H9 (cell line): ENCODE measurements at regions not wholly inside any gene's neighbourhood (a gene's known extent, or its start where the extent isn't known, plus 50 kb on each side); places are given as distances from the start of the nearest gene placed in this dataset.
"Not testable (repeated sequence)": the region's sequence is repeated elsewhere in the genome, so short reads cannot be mapped to it uniquely, and the experiment has no call there.

Experiments
- DNase-seq: peaks from one replicate; pipeline ENCODE4 v3.0.0-alpha.2; 2017
- H2AFZ ChIP-seq: one replicate; pipeline ENCODE4 v1.6.1; 2013; ENCODE audit warnings: mild to moderate bottlenecking, low read length, control low read depth, moderate library complexity
- H2AK5ac ChIP-seq: 2 replicates; pipeline ENCODE4 v1.6.1; 2013; ENCODE audit warnings: low read length, control low read depth, mixed read lengths; ENCODE audit not compliant: insufficient read length
- H2BK120ac ChIP-seq: one replicate; pipeline ENCODE4 v1.6.1; 2013; ENCODE audit warnings: low read depth, mild to moderate bottlenecking, low read length, control low read depth, inconsistent platforms; ENCODE audit not compliant: poor library complexity, severe bottlenecking
- H2BK12ac ChIP-seq: 2 replicates; pipeline ENCODE4 v1.6.1; 2013; ENCODE audit warnings: low read length, control low read depth, mixed read lengths, low read depth; ENCODE audit not compliant: insufficient read length
- H2BK15ac ChIP-seq: 2 replicates; pipeline ENCODE4 v1.6.1; 2013; ENCODE audit warnings: low read depth, low read length, control low read depth
- H2BK20ac ChIP-seq: one replicate; pipeline ENCODE4 v1.6.1; 2013; ENCODE audit warnings: low read depth, mild to moderate bottlenecking, low read length, control low read depth, inconsistent platforms; ENCODE audit not compliant: poor library complexity, severe bottlenecking
- H2BK5ac ChIP-seq: 2 replicates; pipeline ENCODE4 v1.6.1; 2013; ENCODE audit warnings: low read length, control low read depth, mixed read lengths; ENCODE audit not compliant: insufficient read length
- H3K14ac ChIP-seq: 2 replicates; pipeline ENCODE4 v1.6.1; 2013; ENCODE audit warnings: low read length, control low read depth; ENCODE audit not compliant: insufficient read depth
- H3K18ac ChIP-seq: 2 replicates; pipeline ENCODE4 v1.6.1; 2013; ENCODE audit warnings: low read depth, mild to moderate bottlenecking, mixed read lengths, low read length, control low read depth; ENCODE audit not compliant: insufficient read length
- H3K23ac ChIP-seq: 2 replicates; pipeline ENCODE4 v1.6.1; 2013; ENCODE audit warnings: low read length, control low read depth, mixed read lengths, low read depth; ENCODE audit not compliant: insufficient read length
- H3K23me2 ChIP-seq: 2 replicates; pipeline ENCODE4 v1.6.1; 2013; ENCODE audit warnings: low read depth, mild to moderate bottlenecking, mixed read lengths, low read length, control low read depth; ENCODE audit not compliant: insufficient read length, poor library complexity, severe bottlenecking
- H3K27ac ChIP-seq: 2 replicates; pipeline ENCODE4 v1.5.1; 2013; ENCODE audit warnings: low read length, control low read depth, mixed read lengths, low read depth; ENCODE audit not compliant: insufficient read length
- H3K27me3 ChIP-seq: 2 replicates; pipeline ENCODE4 v1.6.1; 2013; ENCODE audit warnings: low read length, control low read depth, inconsistent platforms; ENCODE audit not compliant: insufficient read depth
- H3K4ac ChIP-seq: 2 replicates; pipeline ENCODE4 v1.6.1; 2013; ENCODE audit warnings: low read depth, mild to moderate bottlenecking, control low read depth, inconsistent platforms, low read length, moderate library complexity
- H3K4me1 ChIP-seq: 2 replicates; pipeline ENCODE4 v1.6.1; 2013; ENCODE audit warnings: low read length, control low read depth, inconsistent platforms; ENCODE audit not compliant: insufficient read depth
- H3K4me2 ChIP-seq: 2 replicates; pipeline ENCODE4 v1.6.1; 2013; ENCODE audit warnings: low read length, control low read depth, mixed read lengths; ENCODE audit not compliant: insufficient read length, insufficient read depth
- H3K56ac ChIP-seq: 2 replicates; pipeline ENCODE4 v1.6.1; 2013; ENCODE audit warnings: low read depth, mild to moderate bottlenecking, mixed read lengths, low read length, control low read depth; ENCODE audit not compliant: insufficient read length
- H3K79me1 ChIP-seq: 2 replicates; pipeline ENCODE4 v1.6.1; 2013; ENCODE audit warnings: low read depth, mild to moderate bottlenecking, moderate library complexity, low read length, control low read depth, inconsistent platforms; ENCODE audit not compliant: insufficient read depth, poor library complexity, severe bottlenecking
- H3K79me2 ChIP-seq: 2 replicates; pipeline ENCODE4 v1.6.1; 2013; ENCODE audit warnings: low read length, control low read depth, inconsistent platforms; ENCODE audit not compliant: insufficient read depth
- H3K9ac ChIP-seq: 2 replicates; pipeline ENCODE4 v1.6.1; 2013; ENCODE audit warnings: low read length, control low read depth, mixed read lengths; ENCODE audit not compliant: insufficient read length; ENCODE audit errors: extremely low read depth
- H3K9me3 ChIP-seq: one replicate; pipeline ENCODE4 v1.6.1; 2013; ENCODE audit warnings: low read depth, low read length, inconsistent platforms; ENCODE audit not compliant: control insufficient read depth
- H3T11ph ChIP-seq: one replicate; pipeline ENCODE4 v1.6.1; 2013; ENCODE audit warnings: mild to moderate bottlenecking, low read length, control low read depth, inconsistent platforms
- H4K20me1 ChIP-seq: one replicate; pipeline ENCODE4 v1.6.1; 2013; ENCODE audit not compliant: control insufficient read depth, insufficient read length, insufficient read depth
- H4K5ac ChIP-seq: 2 replicates; pipeline ENCODE4 v1.6.1; 2013; ENCODE audit warnings: low read depth, mild to moderate bottlenecking, mixed read lengths, low read length, control low read depth; ENCODE audit not compliant: insufficient read length
- H4K8ac ChIP-seq: replicated peaks from 2 replicates; pipeline ENCODE4 v1.6.1; 2013; ENCODE audit warnings: low read length, control low read depth, mixed read lengths, low read depth; ENCODE audit not compliant: insufficient read length
- H4K91ac ChIP-seq: 2 replicates; pipeline ENCODE4 v1.6.1; 2013; ENCODE audit warnings: low read depth, mild to moderate bottlenecking, moderate library complexity, mixed read lengths, low read length, control low read depth; ENCODE audit not compliant: insufficient read length
- H3K27ac Mint-ChIP-seq, 3 experiments: 2 replicates in 2 of 3; 3 replicates in 1 of 3; pipeline ENCODE4 v1.8.0; 2020 to 2021; ENCODE audit warnings: mixed read lengths in 3 of 3, mild to moderate bottlenecking in 1 of 3, moderate library complexity in 1 of 3
- H3K27me3 Mint-ChIP-seq: 2 replicates; pipeline ENCODE4 v1.8.0; 2021; ENCODE audit warnings: low read depth, mild to moderate bottlenecking, moderate library complexity, mixed read lengths
- H3K36me3 Mint-ChIP-seq, 3 experiments: 2 replicates in 2 of 3; 3 replicates in 1 of 3; pipeline ENCODE4 v1.8.0; 2020 to 2021; ENCODE audit warnings: low read depth in 3 of 3, mixed read lengths in 3 of 3; ENCODE audit not compliant: insufficient read depth in 1 of 3
- H3K4me1 Mint-ChIP-seq, 2 experiments: 2 replicates each; pipeline ENCODE4 v1.8.0; 2020; ENCODE audit warnings: mixed read lengths in 2 of 2
- H3K4me3 Mint-ChIP-seq, 2 experiments: 2 replicates in 1 of 2; 3 replicates in 1 of 2; pipeline ENCODE4 v1.8.0; 2020 to 2021; ENCODE audit warnings: mild to moderate bottlenecking in 2 of 2, mixed read lengths in 2 of 2, moderate library complexity in 1 of 2
- H3K9me3 Mint-ChIP-seq, 2 experiments: 2 replicates in 1 of 2; 3 replicates in 1 of 2; pipeline ENCODE4 v1.8.0; 2020; ENCODE audit warnings: mild to moderate bottlenecking in 2 of 2, mixed read lengths in 2 of 2, moderate library complexity in 1 of 2
- WGBS: extraction: QIAGEN DNeasy Blood & Tissue Kit; methylation state at CpG from one replicate; pipeline ENCODE4 v1.1.7; 2013; ENCODE audit warnings: missing lambda C conversion rate, low lambda C conversion rate, mixed read lengths; ENCODE audit not compliant: insufficient read length; ENCODE audit errors: extremely low coverage; 5-methylcytosine and 5-hydroxymethylcytosine counted together
- TF ChIP-seq, protein P1 (sequence below): fragments of 200-600 bp; sonication (generic); conservative IDR thresholded peaks from 3 replicates; pipeline ENCODE4 v1.8.0; 2021; ENCODE audit warnings: antibody characterized with exemption, mild to moderate bottlenecking

GRCh38 chr6:109912952-109913351 is 65.2 kb upstream of the GPR6 start:
- Histone ChIP-seq H3K27ac (no peak overlapping the region), H2BK5ac (no peak overlapping the region), H2BK120ac (no peak overlapping the region), H3K56ac (no peak overlapping the region), H2AFZ (no peak overlapping the region), H4K20me1 (no peaks in the 10 kb centered on the region), H3T11ph (no peak overlapping the region), H2BK20ac (no peak overlapping the region), H2AK5ac (no peak overlapping the region), H3K14ac (no peak overlapping the region), H3K18ac (no peak overlapping the region), H4K5ac (no peak overlapping the region), H3K23ac (no peak overlapping the region), H3K9ac (no peak overlapping the region), H2BK15ac (no peak overlapping the region), H3K79me2 (no peaks in the 10 kb centered on the region), H3K79me1 (no peaks in the 10 kb centered on the region), H3K23me2 (no peaks in the 10 kb centered on the region), H3K4me2 (no peak overlapping the region), H3K9me3 (no peaks in the 10 kb centered on the region), H2BK12ac (no peak overlapping the region), H3K4ac (no peak overlapping the region), H3K4me1 (no peaks in the 10 kb centered on the region; the same call in 1 of the 2 replicates), H4K91ac (no peak overlapping the region), H4K8ac (no peak overlapping the region), H3K27me3 (no peaks in the 10 kb centered on the region)
- TF ChIP-seq, protein P1, sequence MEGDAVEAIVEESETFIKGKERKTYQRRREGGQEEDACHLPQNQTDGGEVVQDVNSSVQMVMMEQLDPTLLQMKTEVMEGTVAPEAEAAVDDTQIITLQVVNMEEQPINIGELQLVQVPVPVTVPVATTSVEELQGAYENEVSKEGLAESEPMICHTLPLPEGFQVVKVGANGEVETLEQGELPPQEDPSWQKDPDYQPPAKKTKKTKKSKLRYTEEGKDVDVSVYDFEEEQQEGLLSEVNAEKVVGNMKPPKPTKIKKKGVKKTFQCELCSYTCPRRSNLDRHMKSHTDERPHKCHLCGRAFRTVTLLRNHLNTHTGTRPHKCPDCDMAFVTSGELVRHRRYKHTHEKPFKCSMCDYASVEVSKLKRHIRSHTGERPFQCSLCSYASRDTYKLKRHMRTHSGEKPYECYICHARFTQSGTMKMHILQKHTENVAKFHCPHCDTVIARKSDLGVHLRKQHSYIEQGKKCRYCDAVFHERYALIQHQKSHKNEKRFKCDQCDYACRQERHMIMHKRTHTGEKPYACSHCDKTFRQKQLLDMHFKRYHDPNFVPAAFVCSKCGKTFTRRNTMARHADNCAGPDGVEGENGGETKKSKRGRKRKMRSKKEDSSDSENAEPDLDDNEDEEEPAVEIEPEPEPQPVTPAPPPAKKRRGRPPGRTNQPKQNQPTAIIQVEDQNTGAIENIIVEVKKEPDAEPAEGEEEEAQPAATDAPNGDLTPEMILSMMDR = no peak
- no peaks in the 10 kb centered on the region for H3K9me3 Mint-ChIP-seq
- H3K27ac Mint-ChIP-seq = no peak overlapping the region
- H3K4me1 Mint-ChIP-seq = peaks cover 7 to 9% of the 10 kb centered on the region in 2 experiments; a peak in 1 of 4 replicates
- WGBS = no CpG with 5 or more reads among the region's 3 CpGs
- DNase-seq = no peak
- H3K36me3 Mint-ChIP-seq = no peaks in the 10 kb centered on the region; a peak in 2 of 7 replicates
- H3K4me3 Mint-ChIP-seq = no peak overlapping the region
- H3K27me3 Mint-ChIP-seq = peaks cover 7% of the 10 kb centered on the region; the same call in 1 of the 2 replicates

- H3K23ac ChIP-seq, H3K9me3 Mint-ChIP-seq, H2BK120ac ChIP-seq, H3K9me3 ChIP-seq, H2BK12ac ChIP-seq, H3K36me3 Mint-ChIP-seq, H3K27me3 Mint-ChIP-seq, H4K5ac ChIP-seq, H3K4me2 ChIP-seq, DNase-seq, H3K14ac ChIP-seq, H3K4ac ChIP-seq, H2AFZ ChIP-seq, H3K27me3 ChIP-seq, H3K27ac Mint-ChIP-seq, H2AK5ac ChIP-seq, H3K4me1 Mint-ChIP-seq, H3K27ac ChIP-seq, H3K9ac ChIP-seq, H3K56ac ChIP-seq, H3K79me2 ChIP-seq, H3K4me3 Mint-ChIP-seq, H4K91ac ChIP-seq, H2BK20ac ChIP-seq, H4K20me1 ChIP-seq, H3K4me1 ChIP-seq, H3T11ph ChIP-seq, H2BK5ac ChIP-seq, H3K18ac ChIP-seq, H3K23me2 ChIP-seq, H4K8ac ChIP-seq, H2BK15ac ChIP-seq, H3K79me1 ChIP-seq: not testable (repeated sequence)
- WGBS = no CpG with 5 or more reads among the region's 1 CpG
Observed at GRCh38 chr6:109915748-109916147, 62.4 kb upstream of the GPR6 start.
